Effector memory CD8-positive, alpha-beta T cell (primary cell): ENCODE measurements at regions not wholly inside any gene's neighbourhood (a gene's known extent, or its start where the extent isn't known, plus 50 kb on each side); places are given as distances from the start of the nearest gene placed in this dataset.

Experiments used
- ATAC-seq: fragments of 150-1000 bp; cut with Tn5 transposase; replicated peaks from 2 replicates; pipeline ENCODE4 v1.10.0; 2021; ENCODE audit warnings: mild to moderate bottlenecking, moderate library complexity
- DNase-seq, 3 experiments: peaks; one replicate each; pipeline ENCODE4 v3.0.0; 2021
- H3K27ac Mint-ChIP-seq, 2 donors: one replicate each; pipeline ENCODE4 v1.8.0; 2022; ENCODE audit warnings: mild to moderate bottlenecking in 2 of 2, mixed read lengths in 2 of 2, moderate library complexity in 2 of 2
- H3K27me3 Mint-ChIP-seq, 2 donors: one replicate each; pipeline ENCODE4 v1.8.0; 2022; ENCODE audit warnings: mixed read lengths in 2 of 2
- H3K36me3 Mint-ChIP-seq: one replicate; pipeline ENCODE4 v1.8.0; 2022; ENCODE audit warnings: mild to moderate bottlenecking, moderate library complexity, mixed read lengths; ENCODE audit not compliant: insufficient read depth
- H3K4me1 Mint-ChIP-seq, 2 donors: one replicate each; pipeline ENCODE4 v1.8.0; 2022; ENCODE audit warnings: low read depth in 2 of 2, mixed read lengths in 2 of 2
- H3K4me3 Mint-ChIP-seq, 2 donors: one replicate each; pipeline ENCODE4 v1.8.0; 2022; ENCODE audit warnings: mild to moderate bottlenecking in 2 of 2, mixed read lengths in 2 of 2, moderate library complexity in 2 of 2
- H3K9me3 Mint-ChIP-seq, 2 donors: one replicate each; pipeline ENCODE4 v1.8.0; 2022; ENCODE audit warnings: mixed read lengths in 2 of 2

- DNase-seq: no peak
- H3K27me3 Mint-ChIP-seq: peaks cover 47 to 61% of the 10 kb centered on the region in 2 donors
- no peaks in the 10 kb centered on the region for H3K4me1 Mint-ChIP-seq
- H3K4me3 Mint-ChIP-seq: no peak overlapping the region
- H3K9me3 Mint-ChIP-seq: no peaks in the 10 kb centered on the region
- H3K27ac Mint-ChIP-seq: no peak overlapping the region
- H3K36me3 Mint-ChIP-seq: peaks cover 3% of the 10 kb centered on the region
- no peak for ATAC-seq
These were observed 57.7 kb downstream of the NKX2-2 start for GRCh38 chr20:21456207-21456606.

- DNase-seq (no peak), ATAC-seq (no peak)
- Mint-ChIP-seq H3K27ac (no peak overlapping the region), H3K4me3 (no peak overlapping the region), H3K9me3 (no peaks in the 10 kb centered on the region), H3K27me3 (peaks cover 47 to 58% of the 10 kb centered on the region in 2 donors), H3K4me1 (no peaks in the 10 kb centered on the region), H3K36me3 (peaks cover 3% of the 10 kb centered on the region)
These were observed 56.4 kb upstream of the NKX2-4 start for GRCh38 chr20:21453690-21454089.

GRCh38 chr20:21450572-21450971, 53.2 kb upstream of the NKX2-4 start:
- Mint-ChIP-seq H3K27ac (no peak overlapping the region), H3K4me3 (no peak overlapping the region), H3K4me1 (no peaks in the 10 kb centered on the region), H3K36me3 (no peaks in the 10 kb centered on the region), H3K27me3 (peaks cover 38 to 45% of the 10 kb centered on the region in 2 donors), H3K9me3 (no peaks in the 10 kb centered on the region)
- DNase-seq: no peak
- ATAC-seq: no peak
